GM18498 (cell line): ENCODE measurements at regions not wholly inside any gene's neighbourhood (a gene's known extent, or its start where the extent isn't known, plus 50 kb on each side); places are given as distances from the start of the nearest gene placed in this dataset.

Experiments
- ATAC-seq: cut with Tn5 transposase; IDR thresholded peaks from one replicate; pipeline ENCODE4 v1.9.1; 2021; ENCODE audit warnings: mild to moderate bottlenecking, moderate library complexity; ENCODE audit not compliant: unreplicated experiment

GRCh38 chr9:78848061-78848460 lies 551.1 kb downstream of the PSAT1 start:
- no peak for ATAC-seq

- ATAC-seq = no peak
Measured at GRCh38 chr9:78856144-78856543, 559.2 kb downstream of the PSAT1 start.

DNA sequence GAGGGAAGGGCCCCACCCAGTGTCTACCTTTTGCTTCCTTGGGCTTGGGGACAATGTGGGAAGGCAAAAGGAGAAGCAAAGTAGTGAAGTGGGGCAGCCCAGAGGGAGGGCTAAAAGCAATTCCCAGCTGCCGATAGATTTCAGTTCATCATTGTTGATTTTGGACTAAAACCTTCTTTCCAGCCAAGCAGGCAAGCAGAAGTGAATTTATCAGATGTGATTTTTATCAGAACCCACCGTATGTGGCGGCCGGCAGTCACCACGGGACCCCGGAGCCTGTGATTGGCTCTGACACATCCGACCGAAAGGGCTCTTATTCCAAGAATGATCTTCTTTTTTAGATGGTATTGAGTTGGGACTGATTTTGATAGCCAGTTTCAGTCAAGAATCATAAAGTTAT lies 559.9 kb downstream of the PSAT1 start:
- ATAC-seq = no peak

DNA sequence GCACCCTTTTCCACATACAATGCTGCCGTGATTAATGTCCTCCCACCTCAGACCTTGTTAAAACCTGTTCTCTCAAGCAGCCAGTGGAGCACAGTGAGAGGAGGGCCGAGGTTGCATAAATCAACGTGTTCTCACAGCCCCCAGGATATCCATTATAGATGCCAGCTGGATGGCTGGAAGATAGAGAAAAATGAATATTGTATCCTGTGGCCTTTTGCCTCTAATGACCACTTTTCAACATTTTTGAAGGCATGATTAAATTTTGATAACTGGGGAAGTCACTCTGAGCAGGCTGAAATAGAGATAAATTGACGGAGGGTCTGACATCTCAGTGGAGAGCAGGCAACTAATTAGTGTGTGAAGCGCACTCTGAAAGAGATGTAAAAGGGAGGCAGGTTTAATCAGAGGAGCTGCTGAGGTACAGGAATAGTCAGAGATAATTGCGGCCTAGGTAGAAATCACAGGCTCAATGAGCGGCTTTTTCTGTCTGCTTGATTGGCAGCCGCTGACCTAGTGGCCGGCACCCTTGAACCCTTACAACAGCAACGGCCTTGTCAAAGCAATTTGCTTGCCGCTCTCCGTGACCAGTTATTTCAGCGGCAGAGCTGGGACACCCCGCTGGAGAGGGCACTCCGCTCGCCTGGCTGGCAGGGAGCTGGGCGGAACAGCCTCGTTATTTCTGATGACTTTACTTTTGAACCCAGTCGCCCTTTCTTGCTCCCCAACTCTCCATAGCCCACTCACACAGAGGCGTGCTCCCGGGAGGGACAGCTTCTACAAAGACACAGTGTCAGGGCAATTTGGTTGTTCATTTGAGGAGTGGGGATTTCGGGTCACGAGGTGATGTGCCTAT lies 560.7 kb downstream of the PSAT1 start:
- no peak for ATAC-seq

GRCh38 chr9:78858266-78858665 lies 561.3 kb downstream of the PSAT1 start:
- ATAC-seq = no peak

DNA sequence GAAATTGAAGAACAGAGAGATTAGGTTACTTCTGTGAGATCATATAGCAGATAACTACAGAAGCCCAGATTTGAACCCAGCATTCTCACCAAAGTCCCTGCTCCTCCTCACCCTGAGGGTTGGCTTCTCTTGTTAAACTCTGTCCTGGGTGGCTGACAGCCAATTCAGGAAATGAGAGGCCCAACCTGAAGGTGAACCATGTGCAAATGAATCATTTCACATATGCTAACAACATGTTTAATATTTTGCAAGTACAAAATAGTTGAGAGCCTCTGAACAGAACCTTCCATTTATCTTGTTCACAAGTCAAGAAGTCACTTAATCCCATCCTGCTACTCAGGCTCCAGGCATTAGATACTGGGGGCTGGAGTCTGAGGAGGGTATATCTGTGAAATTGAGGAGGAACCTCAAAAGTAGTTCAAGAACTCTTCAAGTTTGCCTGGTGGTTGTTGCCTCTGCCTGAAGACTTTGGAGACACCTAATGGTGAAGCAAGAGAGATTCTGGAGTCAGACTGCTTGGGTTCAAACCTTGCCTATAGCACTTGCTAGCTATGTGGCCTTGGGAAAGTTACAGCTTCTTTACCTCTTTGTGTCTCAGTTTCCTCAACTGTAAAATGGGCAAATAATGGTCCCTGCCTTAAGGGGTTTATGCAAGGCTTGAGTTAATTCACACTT lies 564.0 kb downstream of the PSAT1 start:
- no peak for ATAC-seq

- no peak for ATAC-seq
Measured at GRCh38 chr9:78863531-78863930, 566.6 kb downstream of the PSAT1 start.

DNA sequence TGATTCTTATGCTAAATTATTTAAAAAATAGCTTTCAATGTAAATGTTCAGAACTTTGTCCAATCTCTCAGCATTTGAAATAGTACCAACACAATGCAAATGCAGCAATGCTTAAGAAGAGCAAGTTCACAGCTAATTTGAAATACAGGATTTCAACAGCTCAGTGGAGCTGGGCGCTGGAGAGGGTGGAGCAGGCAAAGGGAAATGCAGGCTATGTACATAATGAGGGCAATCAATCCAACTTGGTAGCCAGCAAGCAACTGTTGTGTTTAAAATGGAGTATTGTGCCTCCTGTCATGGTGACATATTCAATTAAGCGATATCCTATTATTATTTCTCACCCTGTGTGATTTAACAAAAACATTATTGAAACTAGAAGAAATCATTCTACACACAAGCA lies 568.8 kb downstream of the PSAT1 start:
- ATAC-seq = no peak

DNA sequence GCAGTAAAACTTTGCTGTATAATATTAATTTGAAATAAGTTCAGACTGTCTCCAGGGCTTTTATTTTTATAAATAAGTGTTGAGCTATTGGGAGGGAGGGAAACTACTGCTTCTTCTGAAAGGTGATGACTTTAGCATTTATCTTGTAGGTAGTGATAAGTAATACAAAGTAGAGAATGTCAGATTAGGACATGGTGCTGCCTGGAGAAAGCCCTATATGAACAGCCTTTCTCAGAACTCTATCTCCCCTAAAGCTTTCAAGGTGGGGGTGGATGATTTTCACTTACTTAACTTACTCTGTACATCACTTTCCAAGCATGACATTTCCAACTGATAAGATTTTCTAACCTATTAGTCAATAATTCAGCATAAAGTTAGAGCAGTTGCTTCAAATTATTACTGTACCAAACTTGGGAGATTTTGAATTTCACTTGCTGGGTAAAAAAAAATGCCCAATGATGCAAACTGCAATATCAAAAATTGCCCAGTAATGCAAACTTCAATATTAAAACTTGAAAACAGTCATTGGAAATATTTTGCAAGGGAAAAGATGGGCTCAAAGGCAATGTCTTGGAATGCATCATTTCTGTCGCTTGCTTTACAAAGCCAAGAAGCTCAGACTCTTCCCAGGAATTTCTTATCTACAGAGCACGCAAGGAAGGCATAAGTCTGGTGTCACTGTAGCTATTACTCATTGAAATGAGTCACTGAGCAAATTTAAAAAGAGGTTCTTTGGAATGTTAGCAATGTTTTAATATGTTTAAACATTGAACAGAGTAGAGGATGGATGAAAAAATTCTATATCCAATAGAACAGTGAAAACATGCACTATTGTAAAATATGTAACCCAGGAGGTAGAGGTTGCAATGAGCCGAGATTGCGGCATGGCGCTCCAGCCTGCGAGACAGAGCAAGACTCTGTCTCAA lies 569.5 kb downstream of the PSAT1 start:
- no peak for ATAC-seq

DNA sequence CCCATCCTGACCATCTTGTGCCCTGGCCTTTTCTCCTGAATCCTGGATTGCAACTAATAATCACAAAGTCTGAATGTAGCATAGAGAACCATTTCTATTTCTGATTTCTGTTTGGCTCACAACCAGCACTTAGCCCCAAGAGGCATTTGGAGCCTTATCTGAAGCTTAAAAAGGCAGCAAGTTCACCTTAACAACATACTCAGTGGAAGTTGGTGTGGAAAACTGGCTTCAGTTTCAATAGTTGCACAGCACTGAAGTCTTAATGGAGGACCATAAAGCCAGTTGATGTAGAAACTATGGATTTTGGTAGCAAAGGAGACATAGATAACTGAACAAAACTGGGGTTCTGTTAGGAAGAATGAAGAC lies 574.1 kb downstream of the PSAT1 start:
- no peak for ATAC-seq

DNA sequence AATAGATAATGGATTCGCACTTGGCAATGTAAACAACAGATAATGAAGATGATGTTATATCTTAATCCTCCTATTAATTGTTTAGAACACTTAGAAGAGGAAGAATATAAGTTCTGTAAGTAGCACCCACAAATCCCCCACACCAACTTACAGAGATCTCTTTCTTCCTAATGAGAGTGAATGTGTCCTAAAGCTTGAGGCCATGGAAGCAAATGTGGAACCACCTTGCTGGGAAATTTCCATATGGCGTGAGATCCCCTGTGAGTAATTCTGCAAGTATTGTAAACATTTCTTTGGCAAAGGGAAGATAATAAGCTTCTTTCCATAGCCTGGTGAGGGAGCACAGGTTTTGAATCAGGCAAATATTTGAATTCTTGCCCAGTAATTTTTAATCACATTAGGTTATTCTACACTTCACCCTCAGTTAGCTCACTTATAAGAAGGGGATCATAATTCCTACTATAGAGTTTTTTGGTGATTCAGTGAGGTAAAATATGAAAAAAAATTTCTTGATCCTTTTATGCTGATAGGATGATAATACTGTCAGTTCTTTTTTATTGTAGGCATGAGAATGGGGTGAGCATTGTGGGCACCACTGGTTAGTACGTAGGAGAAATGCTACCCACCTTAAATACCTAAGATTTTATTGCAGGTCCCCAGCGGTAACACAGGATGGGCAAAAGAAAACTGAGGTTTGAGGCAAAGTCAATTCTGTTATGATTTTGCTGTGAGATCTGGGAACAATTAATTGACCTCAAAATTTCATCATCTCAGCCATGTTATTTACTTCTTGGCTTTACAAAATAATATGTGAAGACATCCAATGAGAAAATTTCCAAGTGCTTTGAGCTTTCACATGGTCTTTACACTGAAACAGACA lies 574.8 kb downstream of the PSAT1 start:
- no peak for ATAC-seq

DNA sequence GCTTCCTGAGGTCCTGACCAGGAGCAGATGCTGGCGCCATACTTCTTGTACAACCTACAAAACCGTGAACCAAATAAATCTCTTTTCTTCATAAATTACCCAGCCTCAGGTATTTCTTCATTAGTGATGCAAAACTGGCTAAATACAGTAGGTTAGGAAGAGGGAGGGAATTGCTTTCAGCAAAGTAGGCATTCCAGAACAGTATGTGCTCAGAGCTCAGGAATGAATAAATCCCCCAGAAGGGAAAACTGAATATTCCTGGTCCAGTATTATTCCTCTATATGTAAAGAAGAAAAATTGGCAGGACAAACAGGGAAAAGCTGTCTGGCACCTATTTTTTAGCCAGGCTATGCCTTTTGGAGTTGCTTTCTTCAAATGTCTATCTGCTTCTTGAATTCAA lies 577.1 kb downstream of the PSAT1 start:
- ATAC-seq = no peak

- ATAC-seq = no peak
Measured at GRCh38 chr9:78879324-78880100, 582.6 kb downstream of the PSAT1 start.

DNA sequence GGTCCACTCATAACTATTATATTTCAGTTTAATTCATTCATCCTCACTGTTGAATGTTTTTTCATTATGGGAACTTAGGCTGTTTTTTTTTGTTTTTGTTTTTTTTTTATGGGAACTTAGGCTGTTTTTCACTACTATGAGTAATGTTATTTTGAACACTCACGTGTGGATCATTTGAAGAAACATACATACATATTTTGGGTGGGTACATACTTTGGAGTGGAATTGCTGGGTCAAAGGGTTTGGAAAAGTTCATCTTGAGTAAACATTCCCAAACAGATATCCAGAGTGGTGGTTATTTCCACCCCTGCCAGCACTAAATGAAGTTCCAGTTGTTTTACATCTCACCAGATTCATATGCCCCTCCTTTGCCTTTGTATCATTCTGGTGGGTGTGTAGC lies 584.4 kb downstream of the PSAT1 start:
- no peak for ATAC-seq

DNA sequence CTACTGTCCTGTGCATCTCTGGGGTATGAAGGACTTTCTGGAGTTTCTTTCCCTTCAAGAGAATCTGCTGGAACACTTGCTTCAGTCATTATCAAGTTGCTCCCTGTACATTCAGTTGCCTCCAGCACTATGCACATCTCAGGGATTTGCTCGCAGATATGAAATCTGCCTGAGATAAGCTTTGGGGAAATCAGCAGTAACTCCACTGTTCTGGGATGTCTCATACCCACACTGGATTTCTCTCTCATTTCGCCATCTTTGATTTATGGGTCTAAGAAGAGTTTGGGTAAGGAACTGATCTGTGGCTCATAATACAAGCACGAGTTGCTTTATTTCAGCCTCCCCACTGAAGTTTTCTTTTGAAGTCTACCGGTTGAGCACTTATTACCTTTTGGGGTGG lies 585.6 kb downstream of the PSAT1 start:
- no peak for ATAC-seq

- ATAC-seq = no peak
Measured at GRCh38 chr9:78884611-78885150, 587.8 kb downstream of the PSAT1 start.

- ATAC-seq = no peak
Measured at GRCh38 chr9:78892182-78892581, 595.3 kb downstream of the PSAT1 start.

- no peak for ATAC-seq
Measured at GRCh38 chr9:78892769-78893168, 595.8 kb downstream of the PSAT1 start.

GRCh38 chr9:78893774-78894401 lies 597.0 kb downstream of the PSAT1 start:
- no peak for ATAC-seq
